ENCODE measurements at regions not wholly inside any gene's neighbourhood (a gene's known extent, or its start where the extent isn't known, plus 50 kb on each side); places are given as distances from the start of the nearest gene placed in this dataset.

DNA sequence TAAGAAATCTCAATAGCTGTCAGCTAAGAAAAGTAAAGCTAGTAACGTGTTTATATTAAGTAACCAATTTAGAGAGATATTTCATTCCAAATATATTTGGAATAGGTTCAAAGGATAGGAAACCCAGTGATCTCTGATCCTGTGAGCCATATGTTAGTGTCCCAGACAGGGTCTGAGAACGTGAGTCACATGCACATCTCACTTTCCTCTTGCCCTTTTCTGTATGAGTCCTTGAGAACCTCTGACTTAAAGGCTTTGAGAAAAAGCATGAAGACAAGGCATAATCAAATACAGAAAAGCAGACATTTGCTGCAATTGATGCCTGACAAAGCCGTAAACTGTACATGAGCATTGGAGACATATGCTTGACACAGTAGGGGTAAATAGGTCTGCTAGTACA is 655.1 kb upstream of the ADGRL3 start:
- Histone ChIP-seq H2AK5ac (ENCODE audit: low read depth, low read length) (no peak overlapping the region), H2BK120ac (replicated peaks; ENCODE audit: low read depth, low read length) (no peak overlapping the region), H4K8ac (ENCODE audit: extremely low read depth, insufficient read depth, low read length) (no peak overlapping the region), H4K91ac (replicated peaks; ENCODE audit: insufficient read length, low read length) (no peak overlapping the region), H2BK15ac (ENCODE audit: low read length) (no peak overlapping the region), H3K36me3 (ENCODE audit: control insufficient read depth in 2 of 4, insufficient read depth in 4 of 4, low read length in 3 of 4) (no peaks in the 10 kb centered on the region), H2BK5ac (ENCODE audit: low read depth, low read length) (no peak overlapping the region), H3K9me3 (ENCODE audit: insufficient read depth in 2 of 2, low read depth in 1 of 2, low read length in 1 of 2) (peaks cover 0 to 4% of the 10 kb centered on the region in 2 experiments; a peak in 1 of 4 replicates), H3K79me1 (ENCODE audit: low read depth, low read length) (no peaks in the 10 kb centered on the region), H3K23ac (ENCODE audit: insufficient read length) (no peak overlapping the region), H3K79me2 (ENCODE audit: control insufficient read depth in 1 of 2, insufficient read depth in 2 of 2, low read length in 2 of 2) (no peaks in the 10 kb centered on the region), H2AFZ (ENCODE audit: low read length) (no peak overlapping the region), H3K4me3 (ENCODE audit: extremely low read depth in 1 of 4, insufficient read depth in 2 of 4, low read depth in 3 of 4, low read length in 4 of 4) (no peak overlapping the region), H3K27me3 (replicated peaks in 1 of 4; ENCODE audit: control insufficient read depth in 3 of 4, extremely low read depth in 1 of 4, insufficient read depth in 3 of 4, low read length in 3 of 4) (no peaks in the 10 kb centered on the region), H3K23me2 (ENCODE audit: low read depth, low read length) (no peaks in the 10 kb centered on the region), H3K18ac (ENCODE audit: extremely low read depth, low read length) (no peak overlapping the region), H2BK20ac (ENCODE audit: low read length) (no peak overlapping the region), H3K4ac (replicated peaks; ENCODE audit: insufficient read length, low read depth, low read length) (no peak overlapping the region), H3K4me2 (ENCODE audit: insufficient read depth in 1 of 2, low read depth in 2 of 2, low read length in 2 of 2) (no peak overlapping the region), H3K9ac (replicated peaks in 1 of 4; ENCODE audit: extremely low read depth in 1 of 4, low read depth in 3 of 4, low read length in 3 of 4) (no peak overlapping the region), H3K56ac (replicated peaks; ENCODE audit: insufficient read length, low read depth, low read length) (no peak overlapping the region), H4K5ac (ENCODE audit: insufficient read length, low read depth, low read length) (no peak overlapping the region), H3K27ac (ENCODE audit: low read depth, low read length) (no peak overlapping the region), H3K14ac (ENCODE audit: insufficient read length) (no peak overlapping the region), H3K4me1 (replicated peaks in 1 of 4; ENCODE audit: control insufficient read depth in 3 of 4, insufficient read depth in 4 of 4, low read length in 3 of 4) (no peaks in the 10 kb centered on the region), H4K20me1 (replicated peaks in 1 of 2; ENCODE audit: control insufficient read depth in 1 of 2, insufficient read depth in 2 of 2, low read length in 2 of 2) (no peaks in the 10 kb centered on the region), H2BK12ac (ENCODE audit: low read depth, low read length) (no peak overlapping the region)
- TF ChIP-seq RXRA (IDR thresholded peaks at IDR 0.05; ENCODE audit: insufficient read depth, low read depth, low read length) (no peak), NANOG (IDR thresholded peaks at IDR 0.05; ENCODE audit: insufficient read depth, low read depth, low read length, poor library complexity, severe bottlenecking) (no peak), TCF12 (IDR thresholded peaks at IDR 0.05; ENCODE audit: low read depth, low read length) (no peak), EGR1 (IDR thresholded peaks at IDR 0.05; ENCODE audit: borderline replicate concordance, low read depth, low read length) (no peak), TEAD4 (IDR thresholded peaks at IDR 0.05; ENCODE audit: low read depth, low read length) (no peak), HDAC6 (IDR thresholded peaks at IDR 0.05; ENCODE audit: low read depth, low read length) (no peak), CHD1 (IDR thresholded peaks at IDR 0.05; ENCODE audit: low read depth, low read length) (no peak), SAP30 (IDR thresholded peaks at IDR 0.05; ENCODE audit: insufficient read depth, insufficient replicate concordance, low read length) (no peak), CHD2 (IDR thresholded peaks at IDR 0.05; ENCODE audit: low read length) (no peak), ZNF274 (IDR thresholded peaks at IDR 0.05; ENCODE audit: borderline replicate concordance, extremely low read depth, low read length) (no peak), BCL11A (IDR thresholded peaks at IDR 0.05; ENCODE audit: low read depth in 2 of 2, low read length in 2 of 2) (no peak)
- TF ChIP-seq, protein P1, sequence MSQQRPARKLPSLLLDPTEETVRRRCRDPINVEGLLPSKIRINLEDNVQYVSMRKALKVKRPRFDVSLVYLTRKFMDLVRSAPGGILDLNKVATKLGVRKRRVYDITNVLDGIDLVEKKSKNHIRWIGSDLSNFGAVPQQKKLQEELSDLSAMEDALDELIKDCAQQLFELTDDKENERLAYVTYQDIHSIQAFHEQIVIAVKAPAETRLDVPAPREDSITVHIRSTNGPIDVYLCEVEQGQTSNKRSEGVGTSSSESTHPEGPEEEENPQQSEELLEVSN (IDR thresholded peaks at IDR 0.05) = no peak
- TF ChIP-seq, protein P2, sequence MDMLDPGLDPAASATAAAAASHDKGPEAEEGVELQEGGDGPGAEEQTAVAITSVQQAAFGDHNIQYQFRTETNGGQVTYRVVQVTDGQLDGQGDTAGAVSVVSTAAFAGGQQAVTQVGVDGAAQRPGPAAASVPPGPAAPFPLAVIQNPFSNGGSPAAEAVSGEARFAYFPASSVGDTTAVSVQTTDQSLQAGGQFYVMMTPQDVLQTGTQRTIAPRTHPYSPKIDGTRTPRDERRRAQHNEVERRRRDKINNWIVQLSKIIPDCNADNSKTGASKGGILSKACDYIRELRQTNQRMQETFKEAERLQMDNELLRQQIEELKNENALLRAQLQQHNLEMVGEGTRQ (IDR thresholded peaks at IDR 0.05; ENCODE audit: low read length) = no peak
- CTCF ChIA-PET (ENCODE audit: partially characterized antibody) = no interaction called here
- FAIRE-seq (no peak), DNase-seq (ENCODE audit: low read depth in 1 of 2, low spot score in 2 of 2) (no peak)
- 89% methylated on average over 3 of the region's 3 CpGs; no CpG with 5 or more reads in 1 of the 2 experiments for WGBS, 2 experiments (ENCODE audit: extremely low coverage in 1 of 2, insufficient coverage in 1 of 2, insufficient read length in 1 of 2, insufficient replicate concordance in 2 of 2, low coverage in 1 of 2, low lambda C conversion rate in 2 of 2, missing lambda C conversion rate in 1 of 2)
- POLR2A ChIA-PET (ENCODE audit: partially characterized antibody) = no interaction called here
